Astrocyte (in vitro differentiated cells and primary cell): ENCODE measurements at regions not wholly inside any gene's neighbourhood (a gene's known extent, or its start where the extent isn't known, plus 50 kb on each side); places are given as distances from the start of the nearest gene placed in this dataset.

Source experiments
- DNase-seq: peaks from one replicate; pipeline ENCODE4 v3.0.0-alpha.2; 2010; ENCODE audit warnings: low read depth
- FAIRE-seq: peaks from 2 replicates; lab custom pipeline; 2011; peaks lifted over from hg19 to GRCh38; lab: Jason Lieb, UNC
- H2AFZ ChIP-seq: 2 replicates; pipeline ENCODE4 v1.6.0; 2012; ENCODE audit warnings: low read depth, low read length, inconsistent platforms
- H3K27ac ChIP-seq: 2 replicates; pipeline ENCODE4 v1.5.1; 2011; ENCODE audit warnings: low read depth, low read length, inconsistent platforms
- H3K27me3 ChIP-seq: 2 replicates; pipeline ENCODE4 v1.6.0; 2011; ENCODE audit warnings: low read length, inconsistent platforms; ENCODE audit not compliant: insufficient read depth
- H3K36me3 ChIP-seq: 2 replicates; pipeline ENCODE4 v1.5.1; 2011; ENCODE audit warnings: low read length, inconsistent platforms; ENCODE audit not compliant: insufficient read depth
- H3K4me1 ChIP-seq: 2 replicates; pipeline ENCODE4 v1.5.1; 2011; ENCODE audit warnings: low read length, inconsistent platforms; ENCODE audit not compliant: insufficient read depth
- H3K4me2 ChIP-seq: 2 replicates; pipeline ENCODE4 v1.6.0; 2012; ENCODE audit warnings: low read length, inconsistent platforms
- H3K4me3 ChIP-seq: 2 replicates; pipeline ENCODE4 v1.5.1; 2011; ENCODE audit warnings: low read depth, mild to moderate bottlenecking, low read length, inconsistent platforms; ENCODE audit not compliant: insufficient read depth
- H3K79me2 ChIP-seq: 2 replicates; pipeline ENCODE4 v1.6.0; 2012; ENCODE audit warnings: mild to moderate bottlenecking, low read length, inconsistent platforms; ENCODE audit not compliant: insufficient read depth
- H3K9ac ChIP-seq: 2 replicates; pipeline ENCODE4 v1.6.0; 2012; ENCODE audit warnings: mild to moderate bottlenecking, low read length, inconsistent platforms
- H3K9me3 ChIP-seq: 2 replicates; pipeline ENCODE4 v1.5.1; 2012; ENCODE audit warnings: low read depth, mild to moderate bottlenecking, low read length, inconsistent platforms; ENCODE audit not compliant: insufficient read depth
- H4K20me1 ChIP-seq: 2 replicates; pipeline ENCODE4 v1.6.0; 2012; ENCODE audit warnings: low read length, inconsistent platforms; ENCODE audit not compliant: insufficient read depth
- H3K27ac Mint-ChIP-seq: one replicate; pipeline ENCODE4 v1.8.0; 2021; ENCODE audit warnings: mild to moderate bottlenecking, mixed read lengths; ENCODE audit not compliant: unreplicated experiment
- H3K27me3 Mint-ChIP-seq: one replicate; pipeline ENCODE4 v1.8.0; 2021; ENCODE audit warnings: low read depth, mixed read lengths; ENCODE audit not compliant: unreplicated experiment
- H3K36me3 Mint-ChIP-seq: one replicate; pipeline ENCODE4 v1.8.0; 2021; ENCODE audit warnings: low read depth, mixed read lengths; ENCODE audit not compliant: unreplicated experiment
- H3K4me1 Mint-ChIP-seq: one replicate; pipeline ENCODE4 v1.8.0; 2021; ENCODE audit warnings: low read depth, mixed read lengths; ENCODE audit not compliant: unreplicated experiment
- H3K4me3 Mint-ChIP-seq: one replicate; pipeline ENCODE4 v1.8.0; 2021; ENCODE audit warnings: mild to moderate bottlenecking, moderate library complexity, mixed read lengths; ENCODE audit not compliant: unreplicated experiment
- H3K9me3 Mint-ChIP-seq: one replicate; pipeline ENCODE4 v1.8.0; 2021; ENCODE audit warnings: mild to moderate bottlenecking, mixed read lengths; ENCODE audit not compliant: unreplicated experiment
- EZH2 ChIP-seq: IDR thresholded peaks from 2 replicates; pipeline ENCODE4 v1.6.1; 2012; ENCODE audit warnings: mild to moderate bottlenecking, low read length, inconsistent platforms; ENCODE audit not compliant: insufficient read depth
- TF ChIP-seq, protein P1 (sequence below): IDR thresholded peaks from 2 replicates; pipeline ENCODE4 v1.5.1; 2011; ENCODE audit warnings: low read depth, mild to moderate bottlenecking, inconsistent platforms, low read length, moderate library complexity; ENCODE audit not compliant: insufficient read depth

DNA sequence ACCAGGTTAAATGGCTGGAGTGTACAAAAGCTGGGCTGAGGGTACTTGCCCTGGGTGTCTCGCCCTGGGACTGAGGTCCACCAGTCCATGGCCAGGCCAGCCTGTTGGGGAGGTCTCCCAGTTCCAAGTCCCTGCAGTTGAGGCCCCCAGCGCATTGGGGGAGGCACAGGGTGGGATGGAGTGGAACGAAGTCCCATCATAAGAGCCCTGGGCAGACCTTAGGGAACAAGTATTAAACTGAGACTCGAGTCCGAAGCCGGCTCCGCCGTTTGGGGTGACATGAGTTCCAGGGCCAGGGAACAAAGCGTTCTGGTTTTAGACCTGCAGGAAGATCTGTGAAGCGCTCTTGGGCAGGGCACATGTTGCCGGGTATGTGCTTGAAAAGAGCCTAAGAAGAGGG is 84.7 kb downstream of the ALG10 start:
- Histone ChIP-seq H3K4me1 (no peaks in the 10 kb centered on the region), H3K36me3 (no peaks in the 10 kb centered on the region), H2AFZ (no peak overlapping the region), H3K4me2 (no peak overlapping the region), H3K79me2 (no peaks in the 10 kb centered on the region), H3K27me3 (no peaks in the 10 kb centered on the region), H3K4me3 (no peak overlapping the region), H3K27ac (no peak overlapping the region), H3K9ac (no peak overlapping the region), H3K9me3 (peaks cover 8% of the 10 kb centered on the region), H4K20me1 (no peaks in the 10 kb centered on the region)
- H3K36me3 Mint-ChIP-seq = no peaks in the 10 kb centered on the region
- no peaks in the 10 kb centered on the region for H3K4me1 Mint-ChIP-seq
- DNase-seq = no peak
- no peak overlapping the region for H3K4me3 Mint-ChIP-seq
- TF ChIP-seq, protein P1, sequence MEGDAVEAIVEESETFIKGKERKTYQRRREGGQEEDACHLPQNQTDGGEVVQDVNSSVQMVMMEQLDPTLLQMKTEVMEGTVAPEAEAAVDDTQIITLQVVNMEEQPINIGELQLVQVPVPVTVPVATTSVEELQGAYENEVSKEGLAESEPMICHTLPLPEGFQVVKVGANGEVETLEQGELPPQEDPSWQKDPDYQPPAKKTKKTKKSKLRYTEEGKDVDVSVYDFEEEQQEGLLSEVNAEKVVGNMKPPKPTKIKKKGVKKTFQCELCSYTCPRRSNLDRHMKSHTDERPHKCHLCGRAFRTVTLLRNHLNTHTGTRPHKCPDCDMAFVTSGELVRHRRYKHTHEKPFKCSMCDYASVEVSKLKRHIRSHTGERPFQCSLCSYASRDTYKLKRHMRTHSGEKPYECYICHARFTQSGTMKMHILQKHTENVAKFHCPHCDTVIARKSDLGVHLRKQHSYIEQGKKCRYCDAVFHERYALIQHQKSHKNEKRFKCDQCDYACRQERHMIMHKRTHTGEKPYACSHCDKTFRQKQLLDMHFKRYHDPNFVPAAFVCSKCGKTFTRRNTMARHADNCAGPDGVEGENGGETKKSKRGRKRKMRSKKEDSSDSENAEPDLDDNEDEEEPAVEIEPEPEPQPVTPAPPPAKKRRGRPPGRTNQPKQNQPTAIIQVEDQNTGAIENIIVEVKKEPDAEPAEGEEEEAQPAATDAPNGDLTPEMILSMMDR = no peak
- no peak for TF ChIP-seq EZH2
- no peaks in the 10 kb centered on the region for H3K27me3 Mint-ChIP-seq
- no peak for FAIRE-seq
- H3K9me3 Mint-ChIP-seq = peaks cover 10% of the 10 kb centered on the region
- H3K27ac Mint-ChIP-seq = no peak overlapping the region

DNA sequence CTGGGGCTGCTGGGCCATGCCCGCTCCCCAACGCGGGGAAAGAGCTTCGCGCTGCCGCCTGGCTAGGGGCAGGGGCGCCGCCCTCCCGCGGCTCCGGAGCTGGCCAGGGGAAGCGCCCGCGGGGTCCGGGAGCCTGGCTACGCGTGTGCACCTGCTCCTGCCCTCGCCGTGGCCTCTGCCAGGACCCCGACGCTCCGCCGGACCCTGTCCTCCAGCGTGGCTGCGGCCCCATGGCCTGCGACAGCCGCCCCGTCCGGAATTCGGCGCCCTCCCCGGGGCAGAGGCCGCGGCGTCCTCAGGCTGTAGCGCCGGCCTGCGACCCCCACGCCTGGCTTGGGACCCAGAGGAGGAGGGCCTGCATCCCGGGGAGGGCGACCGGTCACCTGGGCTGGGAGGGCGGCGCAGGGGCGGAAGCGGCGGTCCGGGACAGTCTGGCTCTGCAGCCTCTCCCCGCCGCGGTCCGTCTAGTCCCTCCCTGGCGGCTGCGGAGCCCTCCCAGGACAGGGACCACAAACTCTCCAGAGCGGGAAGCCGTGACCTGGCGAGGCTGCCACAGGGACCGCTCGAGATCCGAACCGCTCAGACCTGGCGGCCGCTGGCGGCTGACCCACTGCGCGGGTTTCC is 85.6 kb downstream of the ALG10 start:
- Histone ChIP-seq H3K4me3 (no peak overlapping the region), H3K27ac (no peak overlapping the region), H3K9me3 (peaks cover 8% of the 10 kb centered on the region), H3K4me2 (no peak overlapping the region), H3K4me1 (no peaks in the 10 kb centered on the region), H3K9ac (no peak overlapping the region), H3K36me3 (no peaks in the 10 kb centered on the region), H3K79me2 (no peaks in the 10 kb centered on the region), H2AFZ (no peak overlapping the region), H3K27me3 (no peaks in the 10 kb centered on the region), H4K20me1 (no peaks in the 10 kb centered on the region)
- Mint-ChIP-seq H3K4me3 (no peak overlapping the region), H3K27ac (no peak overlapping the region), H3K27me3 (no peaks in the 10 kb centered on the region), H3K9me3 (peaks cover 9% of the 10 kb centered on the region), H3K36me3 (no peaks in the 10 kb centered on the region), H3K4me1 (no peaks in the 10 kb centered on the region)
- DNase-seq = no peak
- TF ChIP-seq, protein P1 = no peak
- TF ChIP-seq EZH2 = no peak
- no peak for FAIRE-seq

DNA sequence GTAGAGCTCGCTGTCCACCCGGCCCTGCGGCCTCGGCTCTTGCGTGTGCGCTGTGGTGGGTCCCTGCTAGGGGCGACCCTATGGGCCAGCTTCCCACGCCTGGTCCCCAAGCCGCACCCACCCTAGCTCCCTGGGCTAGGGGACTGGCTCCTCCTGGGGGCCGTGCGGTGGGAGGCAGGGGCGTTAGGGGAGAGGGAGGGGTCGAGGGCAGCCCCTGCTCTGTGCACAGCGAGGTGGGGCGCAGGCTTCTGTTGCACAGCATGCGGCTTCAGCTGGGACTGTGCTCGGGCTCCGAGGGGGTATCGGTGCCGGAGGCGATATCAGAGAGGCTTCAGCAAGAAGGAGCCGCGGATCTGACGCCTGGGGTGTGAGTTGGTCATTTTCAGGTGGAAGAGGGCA is 86.1 kb downstream of the ALG10 start:
- no peak overlapping the region for H3K9ac ChIP-seq
- H4K20me1 ChIP-seq = no peaks in the 10 kb centered on the region
- H3K4me1 Mint-ChIP-seq = no peaks in the 10 kb centered on the region
- no peak overlapping the region for H2AFZ ChIP-seq
- peaks cover 9% of the 10 kb centered on the region for H3K9me3 Mint-ChIP-seq
- H3K36me3 Mint-ChIP-seq = no peaks in the 10 kb centered on the region
- H3K9me3 ChIP-seq = peaks cover 8% of the 10 kb centered on the region
- no peak overlapping the region for H3K4me3 ChIP-seq
- H3K4me1 ChIP-seq = no peaks in the 10 kb centered on the region
- no peak overlapping the region for H3K4me2 ChIP-seq
- FAIRE-seq (no peak), DNase-seq (no peak)
- H3K27me3 ChIP-seq = no peaks in the 10 kb centered on the region
- H3K27ac Mint-ChIP-seq = no peak overlapping the region
- no peak overlapping the region for H3K27ac ChIP-seq
- TF ChIP-seq, protein P1 = no peak
- no peak for TF ChIP-seq EZH2
- no peaks in the 10 kb centered on the region for H3K27me3 Mint-ChIP-seq
- H3K4me3 Mint-ChIP-seq = no peak overlapping the region
- H3K79me2 ChIP-seq = no peaks in the 10 kb centered on the region
- H3K36me3 ChIP-seq = no peaks in the 10 kb centered on the region
